Liver (tissue), 3 donors: ENCODE measurements at regions not wholly inside any gene's neighbourhood (a gene's known extent, or its start where the extent isn't known, plus 50 kb on each side); places are given as distances from the start of the nearest gene placed in this dataset.

Source experiments
- EGR1 ChIP-seq, 2 donors: IDR thresholded peaks; 2 replicates each; pipeline ENCODE4 v1.6.1; 2016 to 2018; ENCODE audit warnings: antibody characterized with exemption in 2 of 2, low read depth in 2 of 2
- FOXA1 ChIP-seq: IDR thresholded peaks from 2 replicates; pipeline ENCODE4 v1.6.1; 2016; ENCODE audit warnings: antibody characterized with exemption
- HNF4A ChIP-seq, 2 donors: conservative IDR thresholded peaks; 2 replicates each; pipeline ENCODE4 v1.6.1; 2016; ENCODE audit warnings: antibody characterized with exemption in 2 of 2, mild to moderate bottlenecking in 2 of 2
- JUND ChIP-seq, 2 donors: IDR thresholded peaks; 2 replicates each; pipeline ENCODE4 v1.6.1; 2016; ENCODE audit warnings: antibody characterized with exemption in 2 of 2
- MAX ChIP-seq: IDR thresholded peaks from 2 replicates; pipeline ENCODE4 v1.6.1; 2016; ENCODE audit warnings: antibody characterized with exemption
- RAD21 ChIP-seq, 2 donors: IDR thresholded peaks; 2 replicates each; pipeline ENCODE4 v1.6.1; 2016; ENCODE audit warnings: antibody characterized with exemption in 2 of 2, mild to moderate bottlenecking in 2 of 2
- REST ChIP-seq: IDR thresholded peaks from 2 replicates; pipeline ENCODE4 v1.6.1; 2016; ENCODE audit warnings: antibody characterized with exemption, mild to moderate bottlenecking
- SP1 ChIP-seq: IDR thresholded peaks from 2 replicates; pipeline ENCODE4 v1.6.1; 2018; ENCODE audit warnings: antibody characterized with exemption, mild to moderate bottlenecking
- TAF1 ChIP-seq: conservative IDR thresholded peaks from 2 replicates; pipeline ENCODE4 v1.6.1; 2016; ENCODE audit warnings: antibody characterized with exemption, mild to moderate bottlenecking
- YY1 ChIP-seq: IDR thresholded peaks from 2 replicates; pipeline ENCODE4 v1.6.1; 2016; ENCODE audit warnings: antibody characterized with exemption, mild to moderate bottlenecking
- TF ChIP-seq, protein P1 (sequence below): fragments of 150-350 bp; IDR thresholded peaks from 2 replicates; pipeline ENCODE4 v1.5.1; 2017; ENCODE audit warnings: improper control_type of control experiment, low read depth, low read length; ENCODE audit not compliant: missing input control
- TF ChIP-seq, protein P2 (sequence below): IDR thresholded peaks from 2 replicates; pipeline ENCODE4 v1.6.1; 2016; ENCODE audit warnings: antibody characterized with exemption
- donor health status: healthy.
- donor health status: healthy.

GRCh38 chr12:89280833-89281538 lies 71.3 kb downstream of the DUSP6 start:
- no peak for TF ChIP-seq SP1
- no peak for TF ChIP-seq TAF1
- TF ChIP-seq, protein P1, sequence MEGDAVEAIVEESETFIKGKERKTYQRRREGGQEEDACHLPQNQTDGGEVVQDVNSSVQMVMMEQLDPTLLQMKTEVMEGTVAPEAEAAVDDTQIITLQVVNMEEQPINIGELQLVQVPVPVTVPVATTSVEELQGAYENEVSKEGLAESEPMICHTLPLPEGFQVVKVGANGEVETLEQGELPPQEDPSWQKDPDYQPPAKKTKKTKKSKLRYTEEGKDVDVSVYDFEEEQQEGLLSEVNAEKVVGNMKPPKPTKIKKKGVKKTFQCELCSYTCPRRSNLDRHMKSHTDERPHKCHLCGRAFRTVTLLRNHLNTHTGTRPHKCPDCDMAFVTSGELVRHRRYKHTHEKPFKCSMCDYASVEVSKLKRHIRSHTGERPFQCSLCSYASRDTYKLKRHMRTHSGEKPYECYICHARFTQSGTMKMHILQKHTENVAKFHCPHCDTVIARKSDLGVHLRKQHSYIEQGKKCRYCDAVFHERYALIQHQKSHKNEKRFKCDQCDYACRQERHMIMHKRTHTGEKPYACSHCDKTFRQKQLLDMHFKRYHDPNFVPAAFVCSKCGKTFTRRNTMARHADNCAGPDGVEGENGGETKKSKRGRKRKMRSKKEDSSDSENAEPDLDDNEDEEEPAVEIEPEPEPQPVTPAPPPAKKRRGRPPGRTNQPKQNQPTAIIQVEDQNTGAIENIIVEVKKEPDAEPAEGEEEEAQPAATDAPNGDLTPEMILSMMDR = no peak
- TF ChIP-seq RAD21 (IDR thresholded peaks at IDR 0.05) = peak in 1 of 2 donors; percentile 17
- TF ChIP-seq FOXA1 = no peak
- TF ChIP-seq MAX = no peak
- TF ChIP-seq YY1 = no peak
- TF ChIP-seq JUND (IDR thresholded peaks at IDR 0.05) = no peak
- TF ChIP-seq REST = no peak
- no peak for TF ChIP-seq EGR1 (IDR thresholded peaks at IDR 0.05; ENCODE audit: low read depth in 2 of 2)
- TF ChIP-seq, protein P2, sequence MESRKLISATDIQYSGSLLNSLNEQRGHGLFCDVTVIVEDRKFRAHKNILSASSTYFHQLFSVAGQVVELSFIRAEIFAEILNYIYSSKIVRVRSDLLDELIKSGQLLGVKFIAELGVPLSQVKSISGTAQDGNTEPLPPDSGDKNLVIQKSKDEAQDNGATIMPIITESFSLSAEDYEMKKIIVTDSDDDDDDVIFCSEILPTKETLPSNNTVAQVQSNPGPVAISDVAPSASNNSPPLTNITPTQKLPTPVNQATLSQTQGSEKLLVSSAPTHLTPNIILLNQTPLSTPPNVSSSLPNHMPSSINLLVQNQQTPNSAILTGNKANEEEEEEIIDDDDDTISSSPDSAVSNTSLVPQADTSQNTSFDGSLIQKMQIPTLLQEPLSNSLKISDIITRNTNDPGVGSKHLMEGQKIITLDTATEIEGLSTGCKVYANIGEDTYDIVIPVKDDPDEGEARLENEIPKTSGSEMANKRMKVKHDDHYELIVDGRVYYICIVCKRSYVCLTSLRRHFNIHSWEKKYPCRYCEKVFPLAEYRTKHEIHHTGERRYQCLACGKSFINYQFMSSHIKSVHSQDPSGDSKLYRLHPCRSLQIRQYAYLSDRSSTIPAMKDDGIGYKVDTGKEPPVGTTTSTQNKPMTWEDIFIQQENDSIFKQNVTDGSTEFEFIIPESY = no peak
- TF ChIP-seq HNF4A (conservative IDR thresholded peaks at IDR 0.05) = no peak
